ENCODE measurements at regions not wholly inside any gene's neighbourhood (a gene's known extent, or its start where the extent isn't known, plus 50 kb on each side); places are given as distances from the start of the nearest gene placed in this dataset.

DNA sequence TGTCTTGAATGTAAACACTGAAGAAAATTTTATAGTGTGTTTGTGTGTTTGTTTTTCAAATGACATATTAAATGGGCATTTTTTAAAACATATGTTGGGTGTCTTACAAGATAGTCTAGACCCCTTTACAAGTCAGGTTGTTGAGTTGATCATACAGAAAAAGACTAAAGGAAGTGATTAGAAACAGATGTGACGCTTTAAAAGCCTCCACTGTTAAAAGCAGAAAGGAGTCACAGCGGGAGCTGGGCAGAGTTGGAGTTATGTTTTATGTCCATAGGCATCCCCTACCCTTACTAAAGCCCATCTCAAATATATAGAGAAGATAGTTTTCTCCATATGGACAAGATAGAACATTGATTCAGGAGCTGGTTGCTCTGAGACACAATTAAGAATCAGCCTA is 393.9 kb downstream of the PLPP3 start:
- Histone ChIP-seq H3K4me3 (replicated peaks; ENCODE audit: low read depth, low read length) (no peak overlapping the region), H3K27me3 (replicated peaks; ENCODE audit: control insufficient read depth, insufficient read depth, low read length) (no peaks in the 10 kb centered on the region; the same call in 1 of the 2 replicates), H3K36me3 (ENCODE audit: control insufficient read depth, insufficient read depth, low read length) (no peaks in the 10 kb centered on the region)
- no peak for DNase-seq (ENCODE audit: extremely low read depth, insufficient read length)
- TF ChIP-seq, protein P1, sequence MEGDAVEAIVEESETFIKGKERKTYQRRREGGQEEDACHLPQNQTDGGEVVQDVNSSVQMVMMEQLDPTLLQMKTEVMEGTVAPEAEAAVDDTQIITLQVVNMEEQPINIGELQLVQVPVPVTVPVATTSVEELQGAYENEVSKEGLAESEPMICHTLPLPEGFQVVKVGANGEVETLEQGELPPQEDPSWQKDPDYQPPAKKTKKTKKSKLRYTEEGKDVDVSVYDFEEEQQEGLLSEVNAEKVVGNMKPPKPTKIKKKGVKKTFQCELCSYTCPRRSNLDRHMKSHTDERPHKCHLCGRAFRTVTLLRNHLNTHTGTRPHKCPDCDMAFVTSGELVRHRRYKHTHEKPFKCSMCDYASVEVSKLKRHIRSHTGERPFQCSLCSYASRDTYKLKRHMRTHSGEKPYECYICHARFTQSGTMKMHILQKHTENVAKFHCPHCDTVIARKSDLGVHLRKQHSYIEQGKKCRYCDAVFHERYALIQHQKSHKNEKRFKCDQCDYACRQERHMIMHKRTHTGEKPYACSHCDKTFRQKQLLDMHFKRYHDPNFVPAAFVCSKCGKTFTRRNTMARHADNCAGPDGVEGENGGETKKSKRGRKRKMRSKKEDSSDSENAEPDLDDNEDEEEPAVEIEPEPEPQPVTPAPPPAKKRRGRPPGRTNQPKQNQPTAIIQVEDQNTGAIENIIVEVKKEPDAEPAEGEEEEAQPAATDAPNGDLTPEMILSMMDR (IDR thresholded peaks at IDR 0.05; ENCODE audit: insufficient read depth, low read length, poor library complexity, severe bottlenecking) = no peak

GRCh38 chr1:56183151-56183550 is 396.2 kb downstream of the PLPP3 start:
- Histone ChIP-seq H3K36me3 (ENCODE audit: control insufficient read depth, insufficient read depth, low read length) (no peaks in the 10 kb centered on the region), H3K4me3 (replicated peaks; ENCODE audit: low read depth, low read length) (no peak overlapping the region), H3K27me3 (replicated peaks; ENCODE audit: control insufficient read depth, insufficient read depth, low read length) (no peaks in the 10 kb centered on the region)
- TF ChIP-seq, protein P1 (IDR thresholded peaks at IDR 0.05; ENCODE audit: insufficient read depth, low read length, poor library complexity, severe bottlenecking) = no peak
- no peak for DNase-seq (ENCODE audit: extremely low read depth, insufficient read length)

GRCh38 chr1:56180520-56181190 is 398.7 kb downstream of the PLPP3 start:
- peak; percentile 25 for DNase-seq (ENCODE audit: extremely low read depth, insufficient read length)
- TF ChIP-seq, protein P1 (IDR thresholded peaks at IDR 0.05; ENCODE audit: insufficient read depth, low read length, poor library complexity, severe bottlenecking) = no peak
- Histone ChIP-seq H3K4me3 (replicated peaks; ENCODE audit: low read depth, low read length) (no peak overlapping the region), H3K27me3 (replicated peaks; ENCODE audit: control insufficient read depth, insufficient read depth, low read length) (no peaks in the 10 kb centered on the region), H3K36me3 (ENCODE audit: control insufficient read depth, insufficient read depth, low read length) (no peaks in the 10 kb centered on the region)

GRCh38 chr1:56179543-56179942 is 399.8 kb downstream of the PLPP3 start:
- no peak for DNase-seq (ENCODE audit: extremely low read depth, insufficient read length)
- TF ChIP-seq, protein P1 (IDR thresholded peaks at IDR 0.05; ENCODE audit: insufficient read depth, low read length, poor library complexity, severe bottlenecking) = no peak
- Histone ChIP-seq H3K4me3 (replicated peaks; ENCODE audit: low read depth, low read length) (no peak overlapping the region), H3K27me3 (replicated peaks; ENCODE audit: control insufficient read depth, insufficient read depth, low read length) (no peaks in the 10 kb centered on the region), H3K36me3 (ENCODE audit: control insufficient read depth, insufficient read depth, low read length) (no peaks in the 10 kb centered on the region)

GRCh38 chr1:56175211-56175610 is 404.2 kb downstream of the PLPP3 start:
- DNase-seq (ENCODE audit: extremely low read depth, insufficient read length) = no peak
- Histone ChIP-seq H3K27me3 (replicated peaks; ENCODE audit: control insufficient read depth, insufficient read depth, low read length) (no peaks in the 10 kb centered on the region), H3K36me3 (ENCODE audit: control insufficient read depth, insufficient read depth, low read length) (no peaks in the 10 kb centered on the region), H3K4me3 (replicated peaks; ENCODE audit: low read depth, low read length) (no peak overlapping the region)
- TF ChIP-seq, protein P1 (IDR thresholded peaks at IDR 0.05; ENCODE audit: insufficient read depth, low read length, poor library complexity, severe bottlenecking) = no peak

Data from GM06990 (cell line).